H9 (cell line): ENCODE measurements at regions not wholly inside any gene's neighbourhood (a gene's known extent, or its start where the extent isn't known, plus 50 kb on each side); places are given as distances from the start of the nearest gene placed in this dataset.

Source experiments
- DNase-seq: peaks from one replicate; pipeline ENCODE4 v3.0.0-alpha.2; 2017
- H2AFZ ChIP-seq: one replicate; pipeline ENCODE4 v1.6.1; 2013; ENCODE audit warnings: mild to moderate bottlenecking, low read length, control low read depth, moderate library complexity
- H2AK5ac ChIP-seq: 2 replicates; pipeline ENCODE4 v1.6.1; 2013; ENCODE audit warnings: low read length, control low read depth, mixed read lengths; ENCODE audit not compliant: insufficient read length
- H2BK120ac ChIP-seq: one replicate; pipeline ENCODE4 v1.6.1; 2013; ENCODE audit warnings: low read depth, mild to moderate bottlenecking, low read length, control low read depth, inconsistent platforms; ENCODE audit not compliant: poor library complexity, severe bottlenecking
- H2BK12ac ChIP-seq: 2 replicates; pipeline ENCODE4 v1.6.1; 2013; ENCODE audit warnings: low read length, control low read depth, mixed read lengths, low read depth; ENCODE audit not compliant: insufficient read length
- H2BK15ac ChIP-seq: 2 replicates; pipeline ENCODE4 v1.6.1; 2013; ENCODE audit warnings: low read depth, low read length, control low read depth
- H2BK20ac ChIP-seq: one replicate; pipeline ENCODE4 v1.6.1; 2013; ENCODE audit warnings: low read depth, mild to moderate bottlenecking, low read length, control low read depth, inconsistent platforms; ENCODE audit not compliant: poor library complexity, severe bottlenecking
- H2BK5ac ChIP-seq: 2 replicates; pipeline ENCODE4 v1.6.1; 2013; ENCODE audit warnings: low read length, control low read depth, mixed read lengths; ENCODE audit not compliant: insufficient read length
- H3K14ac ChIP-seq: 2 replicates; pipeline ENCODE4 v1.6.1; 2013; ENCODE audit warnings: low read length, control low read depth; ENCODE audit not compliant: insufficient read depth
- H3K18ac ChIP-seq: 2 replicates; pipeline ENCODE4 v1.6.1; 2013; ENCODE audit warnings: low read depth, mild to moderate bottlenecking, mixed read lengths, low read length, control low read depth; ENCODE audit not compliant: insufficient read length
- H3K23ac ChIP-seq: 2 replicates; pipeline ENCODE4 v1.6.1; 2013; ENCODE audit warnings: low read length, control low read depth, mixed read lengths, low read depth; ENCODE audit not compliant: insufficient read length
- H3K23me2 ChIP-seq: 2 replicates; pipeline ENCODE4 v1.6.1; 2013; ENCODE audit warnings: low read depth, mild to moderate bottlenecking, mixed read lengths, low read length, control low read depth; ENCODE audit not compliant: insufficient read length, poor library complexity, severe bottlenecking
- H3K27ac ChIP-seq: 2 replicates; pipeline ENCODE4 v1.5.1; 2013; ENCODE audit warnings: low read length, control low read depth, mixed read lengths, low read depth; ENCODE audit not compliant: insufficient read length
- H3K27me3 ChIP-seq: 2 replicates; pipeline ENCODE4 v1.6.1; 2013; ENCODE audit warnings: low read length, control low read depth, inconsistent platforms; ENCODE audit not compliant: insufficient read depth
- H3K4ac ChIP-seq: 2 replicates; pipeline ENCODE4 v1.6.1; 2013; ENCODE audit warnings: low read depth, mild to moderate bottlenecking, control low read depth, inconsistent platforms, low read length, moderate library complexity
- H3K4me1 ChIP-seq: 2 replicates; pipeline ENCODE4 v1.6.1; 2013; ENCODE audit warnings: low read length, control low read depth, inconsistent platforms; ENCODE audit not compliant: insufficient read depth
- H3K4me2 ChIP-seq: 2 replicates; pipeline ENCODE4 v1.6.1; 2013; ENCODE audit warnings: low read length, control low read depth, mixed read lengths; ENCODE audit not compliant: insufficient read length, insufficient read depth
- H3K56ac ChIP-seq: 2 replicates; pipeline ENCODE4 v1.6.1; 2013; ENCODE audit warnings: low read depth, mild to moderate bottlenecking, mixed read lengths, low read length, control low read depth; ENCODE audit not compliant: insufficient read length
- H3K79me1 ChIP-seq: 2 replicates; pipeline ENCODE4 v1.6.1; 2013; ENCODE audit warnings: low read depth, mild to moderate bottlenecking, moderate library complexity, low read length, control low read depth, inconsistent platforms; ENCODE audit not compliant: insufficient read depth, poor library complexity, severe bottlenecking
- H3K79me2 ChIP-seq: 2 replicates; pipeline ENCODE4 v1.6.1; 2013; ENCODE audit warnings: low read length, control low read depth, inconsistent platforms; ENCODE audit not compliant: insufficient read depth
- H3K9ac ChIP-seq: 2 replicates; pipeline ENCODE4 v1.6.1; 2013; ENCODE audit warnings: low read length, control low read depth, mixed read lengths; ENCODE audit not compliant: insufficient read length; ENCODE audit errors: extremely low read depth
- H3K9me3 ChIP-seq: one replicate; pipeline ENCODE4 v1.6.1; 2013; ENCODE audit warnings: low read depth, low read length, inconsistent platforms; ENCODE audit not compliant: control insufficient read depth
- H3T11ph ChIP-seq: one replicate; pipeline ENCODE4 v1.6.1; 2013; ENCODE audit warnings: mild to moderate bottlenecking, low read length, control low read depth, inconsistent platforms
- H4K20me1 ChIP-seq: one replicate; pipeline ENCODE4 v1.6.1; 2013; ENCODE audit not compliant: control insufficient read depth, insufficient read length, insufficient read depth
- H4K5ac ChIP-seq: 2 replicates; pipeline ENCODE4 v1.6.1; 2013; ENCODE audit warnings: low read depth, mild to moderate bottlenecking, mixed read lengths, low read length, control low read depth; ENCODE audit not compliant: insufficient read length
- H4K8ac ChIP-seq: replicated peaks from 2 replicates; pipeline ENCODE4 v1.6.1; 2013; ENCODE audit warnings: low read length, control low read depth, mixed read lengths, low read depth; ENCODE audit not compliant: insufficient read length
- H4K91ac ChIP-seq: 2 replicates; pipeline ENCODE4 v1.6.1; 2013; ENCODE audit warnings: low read depth, mild to moderate bottlenecking, moderate library complexity, mixed read lengths, low read length, control low read depth; ENCODE audit not compliant: insufficient read length
- H3K27ac Mint-ChIP-seq, 3 experiments: 2 replicates in 2 of 3; 3 replicates in 1 of 3; pipeline ENCODE4 v1.8.0; 2020 to 2021; ENCODE audit warnings: mixed read lengths in 3 of 3, mild to moderate bottlenecking in 1 of 3, moderate library complexity in 1 of 3
- H3K27me3 Mint-ChIP-seq: 2 replicates; pipeline ENCODE4 v1.8.0; 2021; ENCODE audit warnings: low read depth, mild to moderate bottlenecking, moderate library complexity, mixed read lengths
- H3K36me3 Mint-ChIP-seq, 3 experiments: 2 replicates in 2 of 3; 3 replicates in 1 of 3; pipeline ENCODE4 v1.8.0; 2020 to 2021; ENCODE audit warnings: low read depth in 3 of 3, mixed read lengths in 3 of 3; ENCODE audit not compliant: insufficient read depth in 1 of 3
- H3K4me1 Mint-ChIP-seq, 2 experiments: 2 replicates each; pipeline ENCODE4 v1.8.0; 2020; ENCODE audit warnings: mixed read lengths in 2 of 2
- H3K4me3 Mint-ChIP-seq, 2 experiments: 2 replicates in 1 of 2; 3 replicates in 1 of 2; pipeline ENCODE4 v1.8.0; 2020 to 2021; ENCODE audit warnings: mild to moderate bottlenecking in 2 of 2, mixed read lengths in 2 of 2, moderate library complexity in 1 of 2
- H3K9me3 Mint-ChIP-seq, 2 experiments: 2 replicates in 1 of 2; 3 replicates in 1 of 2; pipeline ENCODE4 v1.8.0; 2020; ENCODE audit warnings: mild to moderate bottlenecking in 2 of 2, mixed read lengths in 2 of 2, moderate library complexity in 1 of 2
- CTCF ChIP-seq: fragments of 200-600 bp; sonication (generic); conservative IDR thresholded peaks from 3 replicates; pipeline ENCODE4 v1.8.0; 2021; ENCODE audit warnings: antibody characterized with exemption, mild to moderate bottlenecking
- WGBS: extraction: QIAGEN DNeasy Blood & Tissue Kit; methylation state at CpG from one replicate; pipeline ENCODE4 v1.1.7; 2013; ENCODE audit warnings: missing lambda C conversion rate, low lambda C conversion rate, mixed read lengths; ENCODE audit not compliant: insufficient read length; ENCODE audit errors: extremely low coverage; 5-methylcytosine and 5-hydroxymethylcytosine counted together

GRCh38 chr10:129108378-129108777 lies 358.7 kb upstream of the MGMT start:
- H3K27me3 Mint-ChIP-seq: peaks cover 3% of the 10 kb centered on the region; the same call in 1 of the 2 replicates
- no peak overlapping the region for H3K9ac ChIP-seq
- no peak overlapping the region for H4K5ac ChIP-seq
- no peaks in the 10 kb centered on the region for H4K20me1 ChIP-seq
- H3K4me1 ChIP-seq: no peaks in the 10 kb centered on the region
- H3K27me3 ChIP-seq: no peaks in the 10 kb centered on the region
- DNase-seq: no peak
- no peak overlapping the region for H3K4ac ChIP-seq
- no peak overlapping the region for H4K91ac ChIP-seq
- H3K18ac ChIP-seq: no peak overlapping the region
- no peak overlapping the region for H3K4me3 Mint-ChIP-seq
- peaks cover under 1% of the 10 kb centered on the region for H3K23me2 ChIP-seq
- H2AFZ ChIP-seq: no peak overlapping the region
- H3K4me1 Mint-ChIP-seq: no peaks in the 10 kb centered on the region
- no peak overlapping the region for H2BK120ac ChIP-seq
- H2AK5ac ChIP-seq: no peak overlapping the region
- no peak overlapping the region for H3T11ph ChIP-seq
- TF ChIP-seq CTCF: no peak
- no peak overlapping the region for H3K56ac ChIP-seq
- no peak overlapping the region for H3K23ac ChIP-seq
- no peak overlapping the region for H4K8ac ChIP-seq
- no peaks in the 10 kb centered on the region for H3K36me3 Mint-ChIP-seq
- no peaks in the 10 kb centered on the region; a peak in 1 of 5 replicates for H3K9me3 Mint-ChIP-seq
- H3K14ac ChIP-seq: no peak overlapping the region
- no peak overlapping the region for H2BK15ac ChIP-seq
- no CpG with 5 or more reads among the region's 6 CpGs for WGBS
- H3K4me2 ChIP-seq: no peak overlapping the region
- no peak overlapping the region for H2BK12ac ChIP-seq
- H3K27ac ChIP-seq: no peak overlapping the region
- H3K79me2 ChIP-seq: no peaks in the 10 kb centered on the region
- H3K79me1 ChIP-seq: no peaks in the 10 kb centered on the region
- no peak overlapping the region for H2BK20ac ChIP-seq
- no peak overlapping the region for H3K27ac Mint-ChIP-seq
- H3K9me3 ChIP-seq: no peaks in the 10 kb centered on the region
- H2BK5ac ChIP-seq: no peak overlapping the region
